Mammary epithelial cell (primary cell): ENCODE measurements at regions not wholly inside any gene's neighbourhood (a gene's known extent, or its start where the extent isn't known, plus 50 kb on each side); places are given as distances from the start of the nearest gene placed in this dataset.

ENCODE experiments used
- CTCF ChIP-seq, 2 donors: IDR thresholded peaks in 1 of 2; conservative IDR thresholded peaks in 1 of 2; 2 replicates each; pipeline ENCODE4 v1.5.1; 2011 to 2012; ENCODE audit warnings: inconsistent platforms in 2 of 2, low read length in 2 of 2, mild to moderate bottlenecking in 2 of 2, control low read depth in 1 of 2, low read depth in 1 of 2; ENCODE audit not compliant: insufficient read depth in 1 of 2; ENCODE audit errors: extremely low read depth in 1 of 2
- EZH2 ChIP-seq: IDR thresholded peaks from 2 replicates; pipeline ENCODE4 v1.6.1; 2012; ENCODE audit warnings: low read length, inconsistent platforms, borderline replicate concordance

- no peak for TF ChIP-seq CTCF (conservative IDR thresholded peaks at IDR 0.05 in 1 of 2, IDR thresholded peaks at IDR 0.05 in 1 of 2; ENCODE audit: extremely low read depth in 1 of 2, insufficient read depth in 1 of 2, low read depth in 1 of 2, low read length in 2 of 2)
- no peak for TF ChIP-seq EZH2
Observed at GRCh38 chr4:179130122-179130714, 1688.0 kb upstream of the AGA start.
